CD4-positive, alpha-beta T cell treated with Interferon alpha-2 for 1 hour (primary cell): ENCODE measurements at regions not wholly inside any gene's neighbourhood (a gene's known extent, or its start where the extent isn't known, plus 50 kb on each side); places are given as distances from the start of the nearest gene placed in this dataset.

Experiments used
- DNase-seq, 2 donors: peaks; one replicate each; pipeline ENCODE4 v3.0.0-alpha.2; 2020 to 2022

GRCh38 chr15:66848686-66849392 lies 146.8 kb downstream of the SMAD6 start:
- DNase-seq: no peak

- no peak for DNase-seq
Measured at GRCh38 chr15:66849393-66849745, 147.3 kb downstream of the SMAD6 start.

DNA sequence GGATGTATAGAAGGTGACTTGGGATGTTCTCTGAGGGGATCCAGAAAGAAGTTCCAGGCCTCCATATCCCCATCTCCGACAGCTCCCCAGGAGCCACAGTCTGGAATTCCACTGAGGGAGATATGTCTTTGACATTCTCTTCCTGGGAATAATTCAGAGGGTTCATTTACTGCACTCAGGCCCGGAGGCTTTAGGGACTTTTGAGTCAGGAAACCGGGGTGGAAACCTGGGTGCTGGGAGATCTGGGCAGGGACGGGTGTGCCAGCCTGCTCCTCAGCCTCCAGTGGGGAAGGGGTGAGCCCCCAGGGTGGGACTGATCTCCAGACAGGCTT lies 147.7 kb downstream of the SMAD6 start:
- DNase-seq: no peak

DNA sequence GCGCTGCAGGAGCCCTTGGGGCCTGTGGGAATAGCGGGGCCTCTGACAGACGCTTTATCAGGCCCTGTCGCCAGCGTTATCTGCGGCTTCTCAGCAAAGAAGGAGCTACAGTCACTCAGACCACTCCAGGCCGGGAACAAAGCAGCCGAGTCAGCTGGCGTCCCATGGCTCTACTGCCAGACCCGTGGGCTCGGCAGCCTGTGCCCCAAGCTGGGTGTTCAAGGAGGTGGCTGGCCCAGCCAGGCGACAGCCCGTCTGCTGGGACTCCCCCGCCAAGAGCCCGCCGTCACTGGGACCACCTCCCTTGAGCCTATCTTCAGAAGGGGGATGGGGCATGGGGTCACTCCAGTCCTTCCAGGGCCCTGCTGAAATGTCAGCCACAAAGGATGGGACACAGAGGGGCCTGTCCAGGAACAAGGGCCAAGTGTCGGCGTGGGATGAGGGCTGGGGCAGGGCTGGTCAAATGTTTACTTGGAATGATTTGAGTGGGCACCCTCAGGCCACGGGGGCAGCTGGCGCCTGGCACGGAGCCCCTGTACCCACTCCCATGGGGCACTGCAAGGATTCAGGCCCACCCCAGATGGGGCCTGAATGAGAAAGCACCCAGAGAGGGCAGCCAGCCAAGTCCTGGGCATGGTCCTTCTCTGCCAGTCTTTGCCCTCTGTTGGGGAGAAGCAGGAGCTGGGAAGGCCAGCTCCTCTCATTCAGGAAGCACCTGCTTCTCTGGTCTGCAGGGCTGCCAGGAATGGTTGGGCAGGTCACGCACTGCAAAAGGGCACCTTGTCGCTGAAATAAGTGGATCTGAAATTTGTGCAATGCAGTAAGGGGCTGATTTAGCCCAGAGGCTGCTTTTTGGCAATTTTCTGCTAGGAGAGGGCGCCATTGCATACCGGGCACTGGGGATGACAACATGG lies 148.3 kb downstream of the SMAD6 start:
- no peak for DNase-seq

- DNase-seq: no peak
Measured at GRCh38 chr15:66850996-66851310, 148.9 kb downstream of the SMAD6 start.

- DNase-seq: peak; percentile 71 to 74
Measured at GRCh38 chr15:66851311-66852063, 149.5 kb downstream of the SMAD6 start.

DNA sequence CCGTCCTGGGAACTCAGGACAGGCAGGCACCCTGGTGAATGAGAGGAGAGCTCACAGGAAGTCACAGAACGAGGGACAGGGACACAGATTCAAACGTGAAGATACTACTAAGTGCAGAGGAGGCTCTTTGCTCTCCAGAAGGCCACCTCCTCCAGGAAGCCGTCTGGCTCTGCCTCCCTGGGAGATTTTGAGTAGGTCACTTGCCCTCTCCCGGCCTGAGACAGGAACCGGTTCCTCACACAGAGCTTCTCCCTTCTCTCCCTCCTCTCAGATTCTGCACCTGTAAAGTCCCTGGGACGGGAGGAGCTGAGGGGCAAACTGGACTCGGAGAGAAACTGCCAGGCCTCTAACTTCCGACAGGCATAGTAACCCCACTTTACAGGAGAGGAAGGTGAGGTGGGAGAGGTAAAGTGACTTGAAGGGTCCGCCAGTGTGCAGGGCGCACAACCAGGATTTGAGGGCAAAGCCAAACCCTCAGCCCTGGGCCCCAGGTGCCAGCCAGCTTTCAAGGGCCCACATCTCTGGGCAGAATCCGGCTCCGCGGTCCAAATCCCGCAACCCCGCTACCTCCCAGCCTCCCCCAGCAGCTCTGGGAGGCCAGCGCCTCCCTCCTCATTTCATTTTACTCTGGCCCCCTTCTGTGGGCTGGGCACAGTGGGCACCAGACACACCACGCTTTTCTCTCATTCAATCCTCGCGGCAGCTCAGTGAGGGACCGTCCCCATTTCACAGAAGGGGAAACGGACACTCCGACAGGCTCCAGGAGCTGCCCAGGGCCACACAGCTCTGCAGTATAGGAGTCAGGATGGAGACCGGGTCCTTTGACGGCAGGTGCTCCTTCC lies 150.2 kb downstream of the SMAD6 start:
- no peak for DNase-seq

DNA sequence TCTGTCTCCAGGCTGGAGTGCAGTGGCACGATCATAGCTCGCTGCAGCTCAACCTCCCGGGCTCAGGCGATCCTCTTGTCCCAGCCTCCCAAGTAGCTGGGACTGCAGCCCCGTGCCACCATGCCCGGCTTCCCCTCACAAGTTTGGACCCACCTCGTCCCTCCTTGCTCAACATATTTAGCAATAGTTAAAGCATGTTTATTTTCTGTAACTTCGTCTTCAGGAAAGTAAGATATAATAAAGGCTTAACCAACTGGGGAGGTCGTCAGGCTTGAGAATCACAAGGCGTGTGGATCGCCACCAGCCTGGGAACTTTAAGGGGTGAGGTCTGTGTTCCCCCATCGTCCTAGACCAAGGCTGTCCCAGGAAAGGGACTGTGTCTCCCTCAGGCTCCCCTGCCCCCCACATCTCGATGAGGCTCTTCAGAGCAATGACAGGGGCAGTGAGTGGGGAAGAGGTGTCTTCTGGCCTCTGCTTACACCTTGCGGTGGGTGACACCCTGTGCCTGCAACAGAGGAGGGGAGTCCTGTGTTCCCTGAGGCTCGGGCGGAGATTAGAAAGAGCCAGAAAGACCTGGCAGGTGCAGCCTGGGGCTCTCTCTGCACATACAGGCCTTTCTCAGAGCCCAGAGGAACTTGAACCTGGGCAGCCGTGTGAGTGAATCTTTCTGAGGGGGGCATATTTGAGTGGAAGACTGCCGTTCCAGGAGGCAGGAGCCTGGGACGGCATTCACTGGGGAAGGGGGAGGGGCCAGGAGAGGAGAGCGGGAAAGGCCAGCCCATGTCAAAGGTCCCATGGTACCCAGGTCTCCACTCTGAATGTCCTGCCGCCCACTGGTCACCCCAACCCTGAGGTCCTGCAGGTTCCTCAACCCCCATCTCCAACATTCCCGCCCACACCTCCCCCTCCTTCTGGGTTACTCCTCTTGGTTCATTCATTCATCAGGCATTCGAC lies 152.3 kb downstream of the SMAD6 start:
- no peak for DNase-seq

DNA sequence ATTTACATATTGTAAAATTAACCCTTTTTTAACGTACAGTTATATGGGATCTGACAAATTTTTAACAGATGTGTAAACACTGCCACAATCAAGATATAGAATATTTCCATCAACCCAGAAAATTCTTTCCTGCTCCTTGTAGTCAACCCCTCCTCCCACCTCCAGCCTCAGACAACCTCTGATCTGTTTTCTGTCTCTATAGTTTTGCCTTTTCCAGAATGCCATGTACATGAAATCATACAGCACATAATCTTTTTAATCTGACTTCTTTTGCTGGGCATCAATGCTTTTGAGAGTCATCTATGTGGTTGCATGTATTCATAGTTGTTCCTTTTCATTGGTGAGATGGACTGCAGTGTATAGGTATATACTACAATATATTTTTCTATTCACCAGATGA lies 153.0 kb downstream of the SMAD6 start:
- DNase-seq: no peak

GRCh38 chr15:66857694-66858093 lies 155.7 kb downstream of the SMAD6 start:
- DNase-seq: no peak

- DNase-seq: no peak
Measured at GRCh38 chr15:66858423-66859207, 156.6 kb downstream of the SMAD6 start.

DNA sequence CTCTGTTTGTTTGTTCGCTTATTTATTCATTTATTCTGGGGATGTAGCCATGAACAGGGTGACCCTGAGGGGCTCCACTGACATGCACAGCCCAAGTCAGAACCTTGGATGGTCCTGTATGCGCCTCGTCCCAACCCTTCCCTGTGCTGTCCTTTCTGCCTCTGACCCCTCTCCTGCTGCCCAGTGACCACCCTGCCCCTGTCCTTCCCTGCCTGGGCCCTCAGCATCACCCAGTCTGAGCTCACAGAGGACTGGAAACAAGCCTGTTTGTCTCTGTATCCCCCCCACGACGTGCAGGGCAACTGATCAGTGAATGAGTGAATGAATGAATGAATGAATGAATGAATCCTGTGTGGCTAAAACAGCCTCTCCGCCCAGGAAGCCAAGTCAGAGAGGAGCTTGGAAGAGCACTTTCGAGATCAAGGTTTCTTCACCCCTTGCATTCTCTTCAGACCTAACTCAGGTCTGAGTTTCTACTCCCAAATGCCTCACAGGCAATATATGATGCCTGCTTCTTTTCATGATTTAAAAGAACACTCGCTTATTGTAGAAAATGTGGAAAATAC lies 157.7 kb downstream of the SMAD6 start:
- no peak for DNase-seq

- DNase-seq: no peak
Measured at GRCh38 chr15:66860844-66861243, 158.8 kb downstream of the SMAD6 start.

- DNase-seq: no peak
Measured at GRCh38 chr15:66862111-66862939, 160.3 kb downstream of the SMAD6 start.

DNA sequence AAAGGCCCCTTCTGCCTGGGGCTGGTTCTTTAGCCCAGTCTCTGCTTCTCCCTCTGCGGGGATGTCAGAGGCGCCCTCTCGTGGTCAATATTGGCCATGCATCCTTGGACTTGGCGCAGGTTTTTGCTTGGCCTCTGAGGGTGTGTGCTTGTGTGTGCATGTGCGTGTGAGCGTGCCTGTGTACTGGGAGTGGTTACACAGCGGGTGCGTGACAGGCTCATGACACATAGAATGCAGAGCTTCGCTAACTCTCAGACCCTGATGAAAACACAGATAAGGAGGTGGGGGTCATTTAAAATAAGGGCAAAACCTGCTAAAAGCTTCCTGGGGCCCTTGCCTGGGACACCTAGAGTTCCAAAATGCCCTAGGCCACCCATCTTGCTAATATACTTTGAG lies 160.9 kb downstream of the SMAD6 start:
- peak; percentile 65 to 74 for DNase-seq

DNA sequence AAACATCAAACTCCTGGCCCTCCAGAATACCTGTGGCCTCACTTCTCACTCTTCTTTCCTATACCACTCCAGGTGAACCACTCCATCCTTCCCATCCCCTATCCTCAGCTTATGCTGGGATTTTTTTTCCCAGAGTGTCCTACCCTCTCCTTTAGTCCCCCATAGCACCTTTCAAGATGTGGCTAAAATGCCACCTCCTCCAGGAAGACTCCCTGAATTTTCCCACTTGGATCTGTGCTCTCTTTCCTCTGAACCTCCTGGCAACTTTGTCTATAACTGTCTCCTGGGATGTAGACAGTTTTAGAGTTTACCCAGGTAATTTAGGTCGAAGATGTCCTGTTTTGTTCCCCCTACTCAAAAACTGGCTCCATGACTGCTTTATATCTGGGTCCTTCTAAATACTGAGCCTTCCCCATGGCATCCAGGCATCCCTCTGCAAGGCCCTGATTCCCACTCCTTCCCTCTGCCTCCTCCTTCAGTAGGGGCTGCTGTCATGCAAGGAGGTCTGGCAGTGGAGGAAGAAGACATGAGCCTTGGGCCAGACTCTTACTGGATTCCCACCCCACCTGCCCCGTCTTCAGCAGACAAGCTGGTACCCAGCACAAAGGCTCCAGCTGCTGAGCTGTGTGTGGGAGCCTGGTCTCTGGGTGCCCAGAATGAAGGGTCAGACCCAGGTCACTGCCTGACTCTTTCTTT lies 161.5 kb downstream of the SMAD6 start:
- DNase-seq: no peak

DNA sequence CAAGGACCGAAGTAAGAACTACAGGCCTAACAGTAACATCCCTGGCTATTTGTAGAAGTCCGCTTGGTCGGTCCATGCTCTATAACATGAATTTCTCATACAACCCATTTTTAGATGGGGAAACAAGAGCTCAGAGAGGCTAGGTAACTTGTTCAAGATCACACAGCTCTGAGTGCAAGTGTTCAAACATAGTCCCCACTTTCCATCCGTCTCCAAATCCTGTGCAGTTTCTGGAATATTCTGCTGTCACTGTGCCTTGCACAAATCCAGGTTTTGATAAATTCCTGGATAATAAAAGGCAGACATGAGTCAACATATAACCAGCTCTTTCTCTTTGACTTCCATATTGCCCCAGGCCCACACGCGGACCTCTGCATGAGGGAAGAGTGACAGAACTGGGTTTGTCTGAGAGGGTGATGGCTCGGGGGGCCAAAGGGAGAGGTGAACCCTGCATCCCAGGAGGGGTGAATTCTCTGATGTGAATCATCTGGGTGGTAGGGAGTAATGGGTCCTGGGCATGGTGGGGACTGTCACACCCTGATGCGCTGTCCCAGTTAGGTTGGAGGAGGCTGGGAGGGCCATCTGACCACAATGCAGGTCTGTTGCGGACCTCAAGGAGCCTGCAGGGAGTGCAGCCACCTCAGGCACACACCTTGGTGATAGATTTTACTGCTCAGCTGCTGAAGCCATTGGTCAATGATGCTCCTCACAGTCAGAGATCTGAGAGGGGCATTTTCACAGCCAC lies 162.2 kb downstream of the SMAD6 start:
- DNase-seq: no peak

- no peak for DNase-seq
Measured at GRCh38 chr15:66864871-66865281, 162.8 kb downstream of the SMAD6 start.
